Epithelial cell of esophagus (primary cell): ENCODE measurements at regions not wholly inside any gene's neighbourhood (a gene's known extent, or its start where the extent isn't known, plus 50 kb on each side); places are given as distances from the start of the nearest gene placed in this dataset.
"Not testable (repeated sequence)": the region's sequence is repeated elsewhere in the genome, so short reads cannot be mapped to it uniquely, and the experiment has no call there.

Experiments
- DNase-seq: peaks from one replicate; pipeline ENCODE4 v3.0.0; 2010; ENCODE audit warnings: low read depth
- H3K4me3 ChIP-seq: 2 replicates; pipeline ENCODE4 v1.5.1; 2011; ENCODE audit warnings: mild to moderate bottlenecking, low read length, control low read depth
- TF ChIP-seq, protein P1 (sequence below): IDR thresholded peaks from 2 replicates; pipeline ENCODE4 v1.5.1; 2011; ENCODE audit warnings: low read depth, mild to moderate bottlenecking, low read length, control low read depth, inconsistent platforms; ENCODE audit not compliant: insufficient read depth; ENCODE audit errors: missing control alignments

DNA sequence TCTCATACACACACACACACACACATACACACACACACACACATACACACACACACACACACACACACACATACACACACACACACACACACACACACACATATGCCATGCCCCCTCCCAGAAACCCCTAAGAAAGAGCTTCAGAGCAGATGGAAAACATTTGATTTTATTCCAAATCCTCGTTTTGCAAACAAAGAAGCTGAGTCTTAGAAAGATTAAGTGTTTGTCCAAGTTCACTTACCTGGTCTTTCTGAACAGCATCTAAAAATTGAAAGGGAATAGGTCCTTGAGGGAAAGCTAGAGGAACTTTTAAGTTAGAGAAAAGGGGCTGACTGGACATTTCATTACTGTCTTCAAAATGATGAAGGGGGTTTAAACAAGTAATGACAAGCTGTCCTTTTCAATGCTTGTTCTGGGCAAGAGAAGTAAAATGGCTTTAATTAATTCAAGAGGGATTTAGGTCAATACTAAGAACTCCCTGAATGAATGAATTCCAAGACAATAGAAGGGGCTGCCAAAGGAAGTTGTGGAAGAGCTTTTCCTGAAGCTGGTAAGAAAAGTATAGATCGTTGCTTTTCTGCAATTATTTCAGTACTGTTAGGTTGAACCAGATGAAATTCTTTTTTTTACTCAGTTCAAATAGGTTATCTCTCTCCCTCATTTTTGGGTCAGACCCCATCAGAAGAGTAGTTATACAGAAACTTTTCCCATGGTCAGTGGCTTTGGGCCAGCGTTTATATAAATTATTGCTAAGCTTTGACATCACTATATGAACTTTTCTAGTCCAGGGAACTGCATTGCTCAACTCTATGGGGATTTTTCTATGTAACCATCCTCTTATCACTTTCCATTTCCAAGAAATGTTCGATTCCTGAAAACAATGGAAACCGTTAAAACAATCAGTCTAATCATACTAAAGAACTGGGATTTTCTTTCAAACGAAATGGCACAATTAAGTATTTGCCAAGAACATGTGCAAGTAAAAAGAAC lies 261.4 kb downstream of the MTERF1 start:
- no peak for DNase-seq
- no peak overlapping the region for H3K4me3 ChIP-seq
- TF ChIP-seq, protein P1, sequence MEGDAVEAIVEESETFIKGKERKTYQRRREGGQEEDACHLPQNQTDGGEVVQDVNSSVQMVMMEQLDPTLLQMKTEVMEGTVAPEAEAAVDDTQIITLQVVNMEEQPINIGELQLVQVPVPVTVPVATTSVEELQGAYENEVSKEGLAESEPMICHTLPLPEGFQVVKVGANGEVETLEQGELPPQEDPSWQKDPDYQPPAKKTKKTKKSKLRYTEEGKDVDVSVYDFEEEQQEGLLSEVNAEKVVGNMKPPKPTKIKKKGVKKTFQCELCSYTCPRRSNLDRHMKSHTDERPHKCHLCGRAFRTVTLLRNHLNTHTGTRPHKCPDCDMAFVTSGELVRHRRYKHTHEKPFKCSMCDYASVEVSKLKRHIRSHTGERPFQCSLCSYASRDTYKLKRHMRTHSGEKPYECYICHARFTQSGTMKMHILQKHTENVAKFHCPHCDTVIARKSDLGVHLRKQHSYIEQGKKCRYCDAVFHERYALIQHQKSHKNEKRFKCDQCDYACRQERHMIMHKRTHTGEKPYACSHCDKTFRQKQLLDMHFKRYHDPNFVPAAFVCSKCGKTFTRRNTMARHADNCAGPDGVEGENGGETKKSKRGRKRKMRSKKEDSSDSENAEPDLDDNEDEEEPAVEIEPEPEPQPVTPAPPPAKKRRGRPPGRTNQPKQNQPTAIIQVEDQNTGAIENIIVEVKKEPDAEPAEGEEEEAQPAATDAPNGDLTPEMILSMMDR, result no peak

DNA sequence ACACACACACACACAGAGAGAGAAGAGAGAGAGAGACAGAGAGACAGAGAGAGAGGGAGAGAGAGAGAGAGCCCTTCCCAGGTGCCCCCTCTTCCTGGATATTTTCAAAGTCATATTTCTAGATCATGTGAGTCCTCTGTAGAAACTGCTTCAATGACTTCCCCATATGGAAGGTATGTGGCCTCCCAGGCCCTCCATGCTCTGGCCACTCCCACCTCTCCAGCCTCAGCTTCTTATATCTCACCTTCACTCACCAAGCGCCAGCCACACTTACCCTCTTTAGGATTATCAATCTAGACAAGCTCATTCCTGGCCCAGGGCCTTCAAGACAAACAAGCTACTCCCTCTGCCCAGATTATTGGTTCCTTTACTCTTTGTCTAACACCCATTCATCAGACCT lies 259.7 kb downstream of the MTERF1 start:
- no peak overlapping the region for H3K4me3 ChIP-seq
- TF ChIP-seq, protein P1, result no peak
- no peak for DNase-seq

DNA sequence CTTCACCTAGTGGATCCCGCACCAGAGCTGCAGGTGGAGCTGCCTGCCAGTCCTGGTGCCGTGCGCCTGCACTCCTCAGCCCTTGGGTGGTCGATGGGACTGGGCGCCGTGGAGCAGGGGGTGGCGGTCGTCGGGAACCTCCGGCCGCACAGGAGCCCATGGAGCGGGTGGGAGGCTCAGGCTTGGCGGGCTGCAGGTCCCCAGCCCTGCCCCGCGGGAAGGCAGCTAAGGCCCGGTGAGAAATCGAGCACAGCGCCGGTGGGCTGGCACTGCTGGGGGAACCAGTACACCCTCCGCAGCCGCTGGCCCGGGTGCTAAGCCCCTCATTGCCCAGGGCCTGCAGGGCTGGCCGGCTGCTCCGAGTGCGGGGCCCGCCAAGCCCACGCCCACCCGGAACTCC lies 253.2 kb downstream of the MTERF1 start:
- H3K4me3 ChIP-seq, DNase-seq: not testable (repeated sequence)

DNA sequence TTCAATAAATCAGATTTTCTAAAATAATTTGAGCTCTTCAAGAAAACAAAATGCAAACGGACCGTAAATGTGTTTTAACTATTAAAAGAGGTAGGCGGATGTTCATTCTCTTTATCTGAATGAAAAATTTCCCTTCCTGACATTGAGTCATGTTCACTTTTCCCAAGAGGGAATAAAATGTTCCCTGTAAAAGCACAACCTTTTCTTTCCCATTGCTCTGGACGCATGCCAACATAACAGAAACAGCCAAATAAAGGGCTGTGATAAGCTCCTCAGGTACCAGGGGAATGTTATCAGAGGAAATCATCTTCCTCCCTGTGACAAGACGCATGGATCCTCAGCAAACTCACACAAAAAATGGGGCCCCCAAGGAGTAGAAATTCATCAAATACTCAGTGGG lies 251.8 kb downstream of the MTERF1 start:
- DNase-seq, result no peak
- H3K4me3 ChIP-seq, result no peak overlapping the region
- TF ChIP-seq, protein P1, result no peak

DNA sequence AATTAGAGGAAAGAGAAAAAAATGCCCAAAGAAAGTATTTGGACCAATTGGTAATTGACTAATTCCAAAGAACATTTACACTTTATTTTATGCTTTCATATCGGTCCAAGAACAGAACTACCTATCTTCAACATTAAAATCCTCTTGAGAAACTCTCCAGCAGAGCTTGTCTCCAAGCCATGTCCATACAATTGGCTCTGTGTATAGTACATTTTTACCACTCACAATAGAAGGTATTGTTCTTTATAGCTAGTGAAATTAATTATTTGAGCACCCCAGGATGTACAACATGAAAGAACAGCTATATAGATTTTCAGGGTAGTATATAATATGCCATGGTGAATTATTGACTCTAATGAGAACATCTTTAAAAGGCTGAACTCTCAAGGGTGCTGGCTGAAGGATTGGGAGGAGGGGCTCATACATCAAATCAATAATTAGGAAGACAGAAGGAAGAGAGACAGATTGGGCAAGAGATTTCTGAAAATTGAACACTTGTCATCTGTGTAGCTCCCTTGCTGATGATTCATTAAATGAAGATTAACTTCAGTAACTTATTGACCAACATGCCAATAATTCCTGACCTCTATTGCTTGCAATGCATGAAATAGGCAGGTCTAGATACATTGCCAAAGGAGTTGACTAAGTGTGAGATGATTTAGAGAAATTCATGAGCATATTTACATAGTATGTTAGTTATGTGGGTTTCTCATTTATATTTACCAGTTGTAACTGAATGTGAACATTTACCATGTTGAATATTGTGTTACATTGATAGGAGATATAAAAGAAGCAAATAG lies 249.7 kb downstream of the MTERF1 start:
- TF ChIP-seq, protein P1, result no peak
- no peak overlapping the region for H3K4me3 ChIP-seq
- DNase-seq, result no peak

DNA sequence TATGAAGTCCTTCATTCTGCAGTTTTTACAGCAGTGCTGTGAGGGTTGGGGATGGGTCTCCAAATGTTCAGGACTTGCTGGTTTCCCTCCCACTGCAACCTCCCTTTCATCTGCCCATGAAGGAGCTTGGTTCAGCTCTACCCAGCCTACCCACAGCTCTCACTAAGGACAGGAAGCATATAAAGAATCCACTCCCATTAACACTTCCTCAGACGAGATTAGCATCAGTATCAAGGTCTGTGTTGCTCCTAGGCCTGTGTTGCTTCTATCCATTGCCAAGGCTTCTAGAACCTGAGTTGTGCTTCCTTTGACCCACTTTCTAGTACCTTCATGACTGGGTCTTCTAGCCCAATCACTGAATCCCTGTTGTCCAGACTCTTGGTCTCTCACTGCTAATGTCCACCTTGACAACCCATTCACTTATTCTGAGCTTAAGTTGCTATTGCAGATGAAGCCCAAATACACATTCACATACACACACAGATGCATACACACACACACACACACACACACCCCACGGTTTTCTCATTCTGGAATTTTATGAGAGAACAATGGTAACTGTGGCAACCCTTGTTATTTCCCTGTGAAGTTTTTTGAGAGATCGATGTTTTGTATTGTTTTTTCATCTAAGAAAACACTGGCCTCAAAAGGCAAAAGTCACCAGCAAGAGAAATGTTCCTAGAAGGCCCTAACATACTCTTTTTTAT lies 248.1 kb downstream of the MTERF1 start:
- H3K4me3 ChIP-seq, result no peak overlapping the region
- no peak for DNase-seq
- TF ChIP-seq, protein P1, result no peak

DNA sequence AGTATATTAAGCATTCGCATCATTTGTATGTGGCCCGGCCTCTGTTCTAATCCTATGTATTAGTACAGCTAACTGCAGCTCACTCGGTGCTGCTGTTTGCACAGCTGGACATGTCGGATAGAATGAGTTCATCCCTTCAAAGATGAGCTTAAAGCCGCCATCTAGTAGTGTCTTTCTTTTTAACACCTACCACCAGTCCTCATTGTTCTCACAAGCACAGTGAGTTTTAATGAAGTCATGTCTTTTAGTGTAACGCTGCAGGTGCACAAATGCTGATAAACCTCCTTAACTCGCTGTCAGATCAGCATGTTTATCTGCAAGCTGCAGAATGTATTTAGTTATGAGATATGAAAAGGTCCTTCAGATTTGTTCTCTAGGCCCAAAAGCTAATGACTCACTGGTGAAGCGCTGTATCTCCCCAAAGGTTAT lies 247.5 kb downstream of the MTERF1 start:
- TF ChIP-seq, protein P1, result no peak
- H3K4me3 ChIP-seq, result no peak overlapping the region
- DNase-seq, result no peak
